ENCODE measurements at regions not wholly inside any gene's neighbourhood (a gene's known extent, or its start where the extent isn't known, plus 50 kb on each side); places are given as distances from the start of the nearest gene placed in this dataset.

- TF ChIP-seq CTCF (conservative IDR thresholded peaks at IDR 0.05; ENCODE audit: low read depth, low read length) (no peak), EZH2 (IDR thresholded peaks at IDR 0.05; ENCODE audit: low read length, unreplicated experiment) (no peak), EZH2phosphoT487 (IDR thresholded peaks at IDR 0.05; ENCODE audit: borderline replicate concordance, low read length) (no peak)
These were observed 433.3 kb downstream of the SH3GL2 start for GRCh38 chr9:18012170-18012569.
